HG02763 (cell line): ENCODE measurements at regions not wholly inside any gene's neighbourhood (a gene's known extent, or its start where the extent isn't known, plus 50 kb on each side); places are given as distances from the start of the nearest gene placed in this dataset.
"Not testable (repeated sequence)": the region's sequence is repeated elsewhere in the genome, so short reads cannot be mapped to it uniquely, and the experiment has no call there.

ENCODE experiments used
- ATAC-seq: cut with Tn5 transposase; IDR thresholded peaks from one replicate; pipeline ENCODE4 v1.9.1; 2021; ENCODE audit warnings: mild to moderate bottlenecking, moderate library complexity; ENCODE audit not compliant: unreplicated experiment

GRCh38 chr15:69552057-69552815 lies 99.6 kb downstream of the RPLP1 start:
- ATAC-seq = no peak

DNA sequence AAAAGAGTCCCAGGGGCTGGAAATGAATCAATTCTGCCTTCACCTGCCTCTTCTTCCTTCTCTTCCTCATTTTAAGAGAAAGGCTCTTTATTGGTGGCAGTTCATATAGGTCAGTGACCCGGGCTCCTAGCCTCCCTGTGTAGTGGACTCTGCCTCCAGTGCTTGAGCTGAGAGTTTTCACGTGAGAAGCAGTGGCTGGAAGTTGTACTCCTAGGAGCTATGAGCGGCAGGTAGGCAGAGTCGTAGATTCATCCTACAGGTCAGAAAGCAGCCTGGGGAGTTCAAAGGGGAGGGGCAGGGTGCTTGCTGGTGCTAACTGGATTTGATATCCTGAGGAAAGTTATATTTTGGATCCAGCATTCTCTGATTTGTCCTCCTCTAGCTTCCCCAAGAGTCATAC lies 101.1 kb downstream of the RPLP1 start:
- no peak for ATAC-seq

- ATAC-seq = no peak
These were observed 101.8 kb downstream of the RPLP1 start for GRCh38 chr15:69554279-69554961.

DNA sequence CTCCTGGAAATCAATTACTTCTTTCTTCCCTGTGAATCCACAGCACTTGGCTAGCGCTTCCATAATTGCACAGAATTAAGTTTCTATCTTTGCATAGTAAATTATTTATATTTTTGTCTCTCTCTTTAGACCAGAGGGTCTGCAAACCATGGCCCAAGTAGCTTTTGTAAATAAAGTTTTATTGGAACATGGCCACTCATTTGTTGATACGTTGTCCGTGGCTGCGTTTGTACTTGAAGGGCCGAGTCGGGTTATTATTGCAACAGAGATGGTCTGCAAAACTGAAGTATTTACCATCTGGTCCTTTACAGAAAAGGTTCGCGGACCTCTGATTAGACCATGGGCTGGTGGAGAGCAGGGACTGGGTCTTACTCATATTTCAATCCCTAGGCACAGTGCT lies 102.5 kb downstream of the RPLP1 start:
- no peak for ATAC-seq

DNA sequence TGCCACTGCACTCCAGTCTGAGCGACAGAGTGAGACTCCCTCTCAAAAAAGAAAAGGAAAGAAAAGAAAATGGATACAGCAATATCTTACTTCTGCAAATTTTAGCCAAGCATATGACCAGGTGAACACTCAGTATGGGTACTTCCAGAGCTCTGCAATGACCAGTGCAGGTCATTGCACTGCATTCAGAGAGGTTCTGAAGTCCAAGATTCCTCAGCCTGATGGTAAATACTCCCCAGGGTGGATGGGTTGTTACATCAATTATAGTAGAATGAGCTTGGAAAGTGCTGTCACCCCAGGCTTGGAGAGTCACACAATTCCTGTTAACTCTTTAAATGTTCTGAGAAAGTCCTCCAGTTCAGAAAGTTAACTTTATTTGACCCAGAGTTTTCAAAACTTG lies 103.7 kb downstream of the RPLP1 start:
- ATAC-seq = no peak

DNA sequence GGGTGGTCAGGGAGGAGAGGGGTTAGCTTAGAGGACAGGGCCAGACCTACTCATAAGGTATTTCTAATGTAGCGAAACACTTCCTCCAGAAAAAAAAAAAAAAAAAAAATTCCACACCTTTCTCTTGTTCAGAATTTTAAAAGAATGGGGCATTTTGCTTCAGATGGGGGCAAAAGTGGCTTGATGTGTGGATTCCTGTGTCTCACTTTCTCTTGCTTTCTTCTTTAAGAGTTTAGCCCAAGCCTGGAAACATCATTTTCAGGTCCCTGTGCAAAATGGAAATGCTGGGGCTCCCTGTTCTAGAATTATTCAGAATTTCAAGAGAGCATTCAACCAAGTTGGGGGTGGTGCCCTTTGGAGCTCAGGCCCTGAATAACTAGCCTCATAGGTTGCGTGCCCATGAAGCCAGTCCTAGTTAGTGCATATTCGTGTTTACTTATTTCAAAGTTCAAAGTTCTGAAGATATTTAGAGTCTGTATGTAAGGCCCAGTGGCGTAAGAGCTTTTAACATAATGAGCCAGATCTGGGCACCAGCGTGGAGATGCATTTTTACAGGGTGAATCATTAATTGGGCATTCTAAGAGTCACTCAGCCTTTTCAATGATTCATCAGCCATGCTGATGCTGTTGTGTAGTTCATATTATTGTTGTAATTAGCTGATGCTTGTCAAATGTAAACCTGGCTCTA lies 104.5 kb downstream of the RPLP1 start:
- no peak for ATAC-seq

- ATAC-seq = no peak
These were observed 105.2 kb downstream of the RPLP1 start for GRCh38 chr15:69557707-69558409.

DNA sequence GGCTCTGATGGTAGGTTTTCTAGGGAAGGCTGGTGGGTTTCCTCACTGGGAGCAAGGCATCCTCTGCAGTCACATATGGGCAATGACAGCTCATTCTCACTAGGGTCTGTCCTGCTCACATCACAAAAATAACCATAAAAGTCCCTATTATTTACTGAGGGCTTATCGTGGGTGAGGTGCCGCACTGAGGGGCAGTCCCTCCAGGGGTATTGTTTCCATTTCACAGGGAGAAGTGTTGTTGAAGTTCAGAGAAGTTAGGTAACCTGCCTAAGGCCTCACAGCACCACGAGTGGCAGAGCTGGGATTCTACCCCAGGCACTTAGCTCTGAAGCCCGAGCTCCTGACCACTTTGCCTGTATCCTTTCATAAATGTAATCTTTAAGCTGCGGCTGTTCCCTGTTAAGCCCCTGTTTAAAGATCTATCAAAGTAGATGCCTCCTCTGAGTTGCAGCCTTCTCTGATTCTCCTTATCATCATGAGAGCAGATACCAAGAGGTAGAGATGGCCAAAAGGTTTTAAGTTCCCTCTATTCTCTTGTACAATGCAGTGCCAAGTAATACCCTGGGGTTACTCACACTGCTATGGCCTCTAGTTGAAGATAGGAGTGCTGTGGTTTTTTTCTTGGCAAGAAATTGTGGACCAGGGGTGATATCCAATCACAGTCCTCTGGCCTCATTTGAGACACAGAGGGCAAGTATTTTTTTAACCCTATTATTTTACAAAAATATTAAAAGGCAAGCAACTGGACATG lies 107.0 kb downstream of the RPLP1 start:
- ATAC-seq = no peak

- no peak for ATAC-seq
These were observed 108.6 kb downstream of the RPLP1 start for GRCh38 chr15:69561071-69561784.

DNA sequence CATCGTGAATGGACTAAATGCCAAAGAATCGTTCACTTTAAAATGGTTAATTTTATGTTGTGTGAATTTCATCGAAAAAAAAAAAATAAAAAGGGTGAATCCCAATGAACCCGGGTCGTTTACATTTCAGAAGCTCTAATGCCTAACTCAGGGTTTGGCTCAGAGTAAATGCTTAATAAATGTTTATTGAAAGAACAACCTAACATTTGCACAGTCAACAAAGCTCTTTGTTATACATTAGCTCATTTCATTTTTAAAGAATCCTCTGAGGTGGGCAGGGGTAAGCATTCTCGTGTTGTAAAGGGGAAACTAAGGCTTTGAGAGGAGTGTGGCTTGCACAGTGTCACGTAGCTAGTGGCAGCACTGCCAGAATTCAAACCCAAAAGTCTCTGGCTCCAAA lies 109.5 kb downstream of the RPLP1 start:
- no peak for ATAC-seq

GRCh38 chr15:69562564-69562963 lies 109.9 kb downstream of the RPLP1 start:
- no peak for ATAC-seq

GRCh38 chr15:69565066-69565655 lies 112.5 kb downstream of the RPLP1 start:
- ATAC-seq = no peak

DNA sequence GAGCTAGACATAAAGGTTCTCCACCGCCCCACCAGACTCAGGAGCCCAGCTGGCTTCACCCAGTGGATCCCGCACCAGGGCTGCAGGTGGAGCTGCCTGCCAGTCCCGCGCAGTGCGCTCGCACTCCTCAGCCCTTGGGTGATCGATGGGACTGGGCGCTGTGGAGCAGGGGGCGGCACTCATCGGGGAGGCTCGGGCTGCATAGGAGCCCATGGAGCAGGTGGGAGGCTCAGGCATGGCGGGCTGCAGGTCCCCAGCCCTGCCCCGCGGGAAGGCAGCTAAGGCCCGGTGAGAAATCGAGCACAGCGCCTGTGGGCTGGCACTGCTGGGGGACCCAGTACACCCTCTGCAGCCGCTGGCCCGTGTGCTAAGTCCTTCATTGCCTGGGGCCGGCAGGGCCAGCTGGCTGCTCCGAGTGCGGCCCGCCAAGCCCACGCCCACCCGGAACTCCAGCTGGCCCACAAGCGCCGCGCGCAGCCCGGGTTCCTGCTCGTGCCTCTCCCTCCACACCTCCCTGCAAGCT lies 114.7 kb downstream of the RPLP1 start:
- ATAC-seq = not testable (repeated sequence)

DNA sequence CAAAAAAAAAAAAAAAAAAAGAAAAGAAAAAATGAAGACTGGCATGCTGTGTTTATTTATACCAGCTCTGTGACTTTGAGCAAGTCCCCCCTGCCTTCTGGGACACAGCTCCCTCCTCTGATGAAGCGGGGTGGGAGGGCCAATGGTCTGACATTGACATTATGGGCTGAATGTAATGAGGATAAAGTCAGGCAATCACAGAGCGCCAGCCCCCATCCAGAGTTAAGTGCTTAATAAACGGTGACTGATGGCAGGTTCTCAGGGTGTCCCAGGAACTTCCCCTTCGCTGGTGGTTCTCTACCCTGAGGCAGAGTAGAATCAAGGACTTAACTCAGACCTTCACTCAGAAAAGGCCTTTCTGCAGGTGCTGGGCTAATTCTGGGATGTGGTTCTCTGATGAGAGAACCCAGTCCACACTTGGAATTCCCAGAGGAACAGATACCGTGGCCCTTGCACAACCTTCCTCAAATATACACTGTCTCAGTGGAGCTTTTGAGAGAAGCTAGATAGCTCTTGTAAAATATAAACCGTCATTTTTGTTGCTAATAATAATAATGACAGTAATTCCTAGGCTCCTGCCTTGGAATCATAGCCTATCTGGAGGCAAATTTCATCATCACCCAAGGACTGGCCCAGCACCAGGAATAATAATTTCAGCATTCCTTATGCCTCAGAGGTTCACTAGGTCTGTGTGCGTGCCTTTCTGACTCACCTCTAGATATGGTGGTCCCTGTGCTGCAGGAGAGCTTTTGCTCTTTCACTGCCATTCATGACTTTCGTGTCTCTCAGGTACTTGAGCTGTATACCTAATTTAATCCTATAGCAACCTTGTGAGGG lies 115.8 kb downstream of the RPLP1 start:
- ATAC-seq = no peak

GRCh38 chr15:69570454-69570853 lies 117.8 kb downstream of the RPLP1 start:
- no peak for ATAC-seq

GRCh38 chr15:69570997-69571396 lies 118.4 kb downstream of the RPLP1 start:
- ATAC-seq = no peak

DNA sequence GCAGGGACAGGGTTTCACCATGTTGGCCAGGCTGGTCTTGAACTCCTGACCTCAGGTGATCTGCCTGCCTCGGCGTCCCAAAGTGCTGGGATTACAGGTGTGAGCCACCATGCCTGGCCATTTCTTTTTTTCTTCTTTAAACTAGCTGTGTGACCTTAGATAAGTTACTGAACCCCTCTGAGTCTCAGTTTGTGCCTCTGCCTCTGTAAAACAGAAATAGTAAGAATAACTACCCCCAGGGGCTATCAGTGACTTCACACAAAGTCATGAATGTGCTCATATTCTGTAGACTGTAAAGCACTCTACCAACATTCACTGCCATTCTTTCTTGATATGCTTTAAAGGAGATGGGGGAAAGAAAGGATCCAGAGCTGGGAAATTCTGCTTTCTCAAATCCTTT lies 120.7 kb downstream of the RPLP1 start:
- not testable (repeated sequence) for ATAC-seq

- ATAC-seq = no peak
These were observed 121.3 kb downstream of the RPLP1 start for GRCh38 chr15:69573815-69574475.
